Fibroblast of pulmonary artery (primary cell): ENCODE measurements at regions not wholly inside any gene's neighbourhood (a gene's known extent, or its start where the extent isn't known, plus 50 kb on each side); places are given as distances from the start of the nearest gene placed in this dataset.

Experiments
- DNase-seq: peaks from one replicate; pipeline ENCODE4 v3.0.0-alpha.2; 2010; ENCODE audit warnings: low read depth
- H3K4me3 ChIP-seq: replicated peaks from 2 replicates; pipeline ENCODE4 v1.5.1; 2011; ENCODE audit warnings: low read depth, mild to moderate bottlenecking, control low read depth, low read length, moderate library complexity
- CTCF ChIP-seq: IDR thresholded peaks from 2 replicates; pipeline ENCODE4 v1.5.1; 2011; ENCODE audit warnings: mild to moderate bottlenecking, control low read depth, low read length, inconsistent platforms; ENCODE audit errors: missing control alignments

- DNase-seq: peak; percentile 45
- H3K4me3 ChIP-seq: no peak overlapping the region
- no peak for TF ChIP-seq CTCF
Measured at GRCh38 chr20:53660078-53660909, 66.7 kb upstream of the ZNF217 start.

- no peak for TF ChIP-seq CTCF
- DNase-seq: no peak
Measured at GRCh38 chr20:53658973-53659372, 65.3 kb upstream of the ZNF217 start.

DNA sequence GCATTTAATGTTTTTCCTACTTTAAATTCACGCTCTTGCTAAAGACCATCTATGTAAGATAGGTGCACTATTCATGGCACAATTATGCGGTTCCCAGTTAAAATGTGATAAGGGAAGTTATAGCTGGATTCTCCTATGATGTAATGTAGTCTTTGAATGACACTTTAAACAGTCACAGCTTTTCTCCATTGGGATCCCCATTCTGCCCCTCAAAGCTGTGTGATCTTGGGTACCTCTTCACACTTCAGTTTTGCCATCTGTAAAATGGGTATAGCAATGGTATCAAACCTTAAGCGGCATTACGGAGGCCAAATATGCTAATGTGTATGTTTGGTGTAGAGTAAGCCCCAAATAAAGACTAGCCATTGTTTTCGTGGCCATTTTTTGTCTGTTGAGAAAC, 64.7 kb upstream of the ZNF217 start:
- no peak overlapping the region for H3K4me3 ChIP-seq
- DNase-seq: no peak
- no peak for TF ChIP-seq CTCF

More at GRCh38 chr20:53658973-53659372, 65.3 kb upstream of the ZNF217 start:
- no peak overlapping the region for H3K4me3 ChIP-seq

- no peak overlapping the region for H3K4me3 ChIP-seq
- no peak for DNase-seq
- TF ChIP-seq CTCF: no peak
Measured at GRCh38 chr20:53657732-53658131, 64.1 kb upstream of the ZNF217 start.

- DNase-seq: no peak
- H3K4me3 ChIP-seq: no peak overlapping the region
- TF ChIP-seq CTCF: no peak
Measured at GRCh38 chr20:53657279-53657678, 63.6 kb upstream of the ZNF217 start.

- TF ChIP-seq CTCF: no peak
- DNase-seq: peak; percentile 74
- H3K4me3 ChIP-seq: no peak overlapping the region
Measured at GRCh38 chr20:53656293-53657202, 62.9 kb upstream of the ZNF217 start.
